H1 (cell line): ENCODE measurements at regions not wholly inside any gene's neighbourhood (a gene's known extent, or its start where the extent isn't known, plus 50 kb on each side); places are given as distances from the start of the nearest gene placed in this dataset.

ENCODE experiments used
- CTCF ChIA-PET: fragments of 300-600 bp; sonication (Branson Sonifier 250); formaldehyde crosslinking; loops from one replicate; lab custom pipeline; 2021; ENCODE audit not compliant: partially characterized antibody; lab: Charles Lee
- POLR2A ChIA-PET: fragments of 300-600 bp; sonication (Branson Sonifier 250); formaldehyde crosslinking; loops from one replicate; lab custom pipeline; 2021; ENCODE audit warnings: inconsistent platforms; ENCODE audit not compliant: partially characterized antibody; lab: Charles Lee
- DNase-seq, 2 experiments: peaks; one replicate each; pipeline versions ENCODE4 v3.0.0 to v3.0.0-alpha.2; 2010 to 2022; ENCODE audit warnings: low spot score in 2 of 2, low read depth in 1 of 2, mixed read lengths in 1 of 2
- FAIRE-seq: peaks from 2 replicates; lab custom pipeline; 2011; peaks lifted over from hg19 to GRCh38; lab: Jason Lieb, UNC
- H2AFZ ChIP-seq: 2 replicates; pipeline ENCODE4 v1.8.1; 2012; ENCODE audit warnings: low read length, inconsistent platforms
- H2AK5ac ChIP-seq: 2 replicates; pipeline ENCODE4 v1.6.1; 2013; ENCODE audit warnings: low read depth, low read length
- H2BK120ac ChIP-seq: replicated peaks from 2 replicates; pipeline ENCODE3; 2013; ENCODE audit warnings: low read depth, low read length, inconsistent platforms
- H2BK12ac ChIP-seq: 2 replicates; pipeline ENCODE4 v1.6.1; 2013; ENCODE audit warnings: low read depth, low read length
- H2BK15ac ChIP-seq: 2 replicates; pipeline ENCODE4 v1.6.1; 2013; ENCODE audit warnings: low read length
- H2BK20ac ChIP-seq: 2 replicates; pipeline ENCODE4 v1.6.1; 2013; ENCODE audit warnings: low read length
- H2BK5ac ChIP-seq: 2 replicates; pipeline ENCODE4 v1.6.1; 2013; ENCODE audit warnings: low read depth, low read length
- H3K14ac ChIP-seq: 2 replicates; pipeline ENCODE4 v1.6.1; 2013; ENCODE audit warnings: inconsistent platforms; ENCODE audit not compliant: insufficient read length
- H3K18ac ChIP-seq: 2 replicates; pipeline ENCODE4 v1.6.1; 2013; ENCODE audit warnings: low read length; ENCODE audit errors: extremely low read depth
- H3K23ac ChIP-seq: 2 replicates; pipeline ENCODE4 v1.6.1; 2013; ENCODE audit warnings: inconsistent platforms; ENCODE audit not compliant: insufficient read length
- H3K23me2 ChIP-seq: 2 replicates; pipeline ENCODE4 v1.6.1; 2013; ENCODE audit warnings: low read depth, low read length
- H3K27ac ChIP-seq: 2 replicates; pipeline ENCODE4 v1.6.1; 2011; ENCODE audit warnings: low read depth, low read length, inconsistent platforms
- H3K27me3 ChIP-seq, 4 experiments: replicated peaks in 1 of 4; 1 replicate in 1 of 4; 2 replicates in 3 of 4; pipeline versions ENCODE4 v1.6.1 to v1.8.1; 2011 to 2013; ENCODE audit warnings: low read length in 3 of 4, mild to moderate bottlenecking in 3 of 4, inconsistent platforms in 2 of 4, mixed read lengths in 2 of 4, moderate library complexity in 1 of 4; ENCODE audit not compliant: control insufficient read depth in 3 of 4, insufficient read depth in 3 of 4; ENCODE audit errors: extremely low read depth in 1 of 4
- H3K36me3 ChIP-seq, 4 experiments: 2 replicates each; pipeline versions ENCODE4 v1.6.1 to v1.8.1; 2011 to 2013; ENCODE audit warnings: mild to moderate bottlenecking in 4 of 4, low read length in 3 of 4, moderate library complexity in 2 of 4, control low read depth in 1 of 4, inconsistent platforms in 1 of 4; ENCODE audit not compliant: insufficient read depth in 4 of 4, control insufficient read depth in 2 of 4
- H3K4ac ChIP-seq: replicated peaks from 2 replicates; pipeline ENCODE3; 2013; ENCODE audit warnings: low read length, low read depth, mixed read lengths, inconsistent platforms; ENCODE audit not compliant: insufficient read length
- H3K4me1 ChIP-seq, 4 experiments: replicated peaks in 1 of 4; 1 replicate in 1 of 4; 2 replicates in 3 of 4; pipeline versions ENCODE4 v1.6.1 to v1.8.1; 2011 to 2013; ENCODE audit warnings: low read length in 3 of 4, inconsistent platforms in 2 of 4, mixed read lengths in 1 of 4; ENCODE audit not compliant: insufficient read depth in 4 of 4, control insufficient read depth in 3 of 4
- H3K4me2 ChIP-seq, 2 experiments: 2 replicates each; pipeline versions ENCODE4 v1.6.1 to v1.8.1; 2011 to 2013; ENCODE audit warnings: low read depth in 2 of 2, low read length in 2 of 2, control low read depth in 1 of 2, inconsistent platforms in 1 of 2, mild to moderate bottlenecking in 1 of 2; ENCODE audit not compliant: insufficient read depth in 1 of 2
- H3K4me3 ChIP-seq, 4 experiments: fragments of 200-600, 300-600 bp in 1 of 4; sonication (generic), shearing (Covaris generic), sonication (Bioruptor Twin) in 1 of 4; 2 replicates each; pipeline versions ENCODE4 v1.5.1 to v1.8.1; 2011 to 2016; ENCODE audit warnings: low read length in 4 of 4, low read depth in 3 of 4, control low read depth in 2 of 4, inconsistent platforms in 2 of 4, mild to moderate bottlenecking in 2 of 4, mixed read lengths in 1 of 4, moderate library complexity in 1 of 4; ENCODE audit not compliant: insufficient read depth in 2 of 4; ENCODE audit errors: extremely low read depth in 1 of 4
- H3K56ac ChIP-seq: replicated peaks from 2 replicates; pipeline ENCODE3; 2013; ENCODE audit warnings: low read depth, mild to moderate bottlenecking, mixed read lengths, low read length, inconsistent platforms; ENCODE audit not compliant: insufficient read length
- H3K79me1 ChIP-seq: 2 replicates; pipeline ENCODE4 v1.6.1; 2013; ENCODE audit warnings: low read depth, low read length, control low read depth
- H3K79me2 ChIP-seq, 2 experiments: 2 replicates each; pipeline versions ENCODE4 v1.6.1 to v1.8.1; 2012 to 2013; ENCODE audit warnings: low read length in 2 of 2, mild to moderate bottlenecking in 2 of 2, inconsistent platforms in 1 of 2; ENCODE audit not compliant: insufficient read depth in 2 of 2, control insufficient read depth in 1 of 2
- H3K9ac ChIP-seq, 4 experiments: replicated peaks in 1 of 4; 1 replicate in 1 of 4; 2 replicates in 3 of 4; pipeline versions ENCODE4 v1.6.1 to v1.8.1; 2011 to 2013; ENCODE audit warnings: low read depth in 3 of 4, low read length in 3 of 4, control low read depth in 2 of 4, mild to moderate bottlenecking in 2 of 4, moderate library complexity in 2 of 4, inconsistent platforms in 1 of 4; ENCODE audit errors: extremely low read depth in 1 of 4
- H3K9me3 ChIP-seq, 2 experiments: 2 replicates each; pipeline versions ENCODE4 v1.6.1 to v1.8.1; 2012 to 2013; ENCODE audit warnings: mild to moderate bottlenecking in 2 of 2, moderate library complexity in 2 of 2, control low read depth in 1 of 2, inconsistent platforms in 1 of 2, low read depth in 1 of 2, low read length in 1 of 2, mixed read lengths in 1 of 2; ENCODE audit not compliant: insufficient read depth in 2 of 2
- H4K20me1 ChIP-seq, 2 experiments: replicated peaks in 1 of 2; 2 replicates each; pipeline versions ENCODE3 to v1.8.1; 2011 to 2013; ENCODE audit warnings: inconsistent platforms in 2 of 2, low read length in 2 of 2, mild to moderate bottlenecking in 1 of 2; ENCODE audit not compliant: insufficient read depth in 2 of 2, control insufficient read depth in 1 of 2
- H4K5ac ChIP-seq: 2 replicates; pipeline ENCODE4 v1.6.1; 2013; ENCODE audit warnings: low read length, low read depth, mixed read lengths, inconsistent platforms; ENCODE audit not compliant: insufficient read length
- H4K8ac ChIP-seq: 2 replicates; pipeline ENCODE4 v1.8.0; 2013; ENCODE audit warnings: mild to moderate bottlenecking, moderate library complexity, low read length, inconsistent platforms; ENCODE audit not compliant: insufficient read depth; ENCODE audit errors: extremely low read depth
- H4K91ac ChIP-seq: replicated peaks from 2 replicates; pipeline ENCODE3; 2013; ENCODE audit warnings: low read length, mixed read lengths, inconsistent platforms; ENCODE audit not compliant: insufficient read length
- ATF3 ChIP-seq: IDR thresholded peaks from 2 replicates; pipeline ENCODE4 v1.6.1; 2011; ENCODE audit warnings: low read depth, mild to moderate bottlenecking, low read length; ENCODE audit not compliant: insufficient read depth
- CBX8 ChIP-seq: fragments of 300-800, 300-1000 bp; sonication (generic); IDR thresholded peaks from 2 replicates; pipeline ENCODE4 v1.7.1; 2016; ENCODE audit warnings: low read depth, low read length, borderline replicate concordance
- CTCF ChIP-seq, 3 experiments: IDR thresholded peaks; 1 replicate in 2 of 3; 2 replicates in 1 of 3; pipeline versions ENCODE4 v1.5.1 to v1.6.1; 2011; ENCODE audit warnings: low read length in 3 of 3, mild to moderate bottlenecking in 3 of 3, inconsistent platforms in 2 of 3, low read depth in 1 of 3, moderate library complexity in 1 of 3; ENCODE audit not compliant: insufficient read depth in 1 of 3; ENCODE audit errors: control extremely low read depth in 1 of 3
- EP300 ChIP-seq, 2 experiments: IDR thresholded peaks; 1 replicate in 1 of 2; 2 replicates in 1 of 2; pipeline ENCODE4 v1.6.1; 2011 to 2012; ENCODE audit warnings: low read depth in 2 of 2, low read length in 2 of 2, mild to moderate bottlenecking in 2 of 2, borderline replicate concordance in 1 of 2, inconsistent platforms in 1 of 2, moderate library complexity in 1 of 2
- RBBP5 ChIP-seq: IDR thresholded peaks from 2 replicates; pipeline ENCODE4 v1.7.1; 2012; ENCODE audit warnings: low read depth, mild to moderate bottlenecking, inconsistent platforms, low read length, moderate library complexity, borderline replicate concordance
- SAP30 ChIP-seq: fragments of 300-600 bp; sonication (generic); IDR thresholded peaks from 2 replicates; pipeline ENCODE4 v1.7.1; 2012; ENCODE audit warnings: low read length, moderate library complexity, mild to moderate bottlenecking, inconsistent platforms; ENCODE audit not compliant: insufficient read depth, insufficient replicate concordance
- SIN3A ChIP-seq, 2 experiments: IDR thresholded peaks in 1 of 2; conservative IDR thresholded peaks in 1 of 2; 2 replicates each; pipeline ENCODE4 v1.6.1; 2011 to 2012; ENCODE audit warnings: low read length in 2 of 2, improper control_type of control experiment in 1 of 2, low read depth in 1 of 2, mild to moderate bottlenecking in 1 of 2
- SP4 ChIP-seq: IDR thresholded peaks from 2 replicates; pipeline ENCODE4 v1.6.1; 2012; ENCODE audit warnings: low read length, inconsistent platforms
- SRF ChIP-seq: IDR thresholded peaks from 2 replicates; pipeline ENCODE4 v1.6.1; 2011; ENCODE audit warnings: mild to moderate bottlenecking, low read depth, low read length, moderate library complexity
- ZNF274 ChIP-seq: IDR thresholded peaks from 2 replicates; pipeline ENCODE4 v1.7.0; 2012; ENCODE audit warnings: low read length, borderline replicate concordance; ENCODE audit errors: extremely low read depth
- WGBS, 2 experiments: shearing (Covaris generic) in 1 of 2; methylation state at CpG; one replicate each; pipeline versions ENCODE4 v1.1.6 to v1.1.7; 2013 to 2015; ENCODE audit warnings: low lambda C conversion rate in 2 of 2, mixed read lengths in 2 of 2, inconsistent platforms in 1 of 2, low coverage in 1 of 2, missing lambda C conversion rate in 1 of 2; ENCODE audit not compliant: insufficient replicate concordance in 2 of 2, insufficient coverage in 1 of 2, insufficient read length in 1 of 2; ENCODE audit errors: extremely low coverage in 1 of 2, missing lambda C conversion rate in 1 of 2; 5-methylcytosine and 5-hydroxymethylcytosine counted together

GRCh38 chr7:114298011-114298410 is 116.6 kb upstream of the FOXP2 start:
- H2BK120ac ChIP-seq, result no peak overlapping the region
- no peaks in the 10 kb centered on the region for H3K9me3 ChIP-seq
- no peak overlapping the region for H3K23ac ChIP-seq
- no peaks in the 10 kb centered on the region for H3K79me1 ChIP-seq
- no peaks in the 10 kb centered on the region for H4K20me1 ChIP-seq
- no peak overlapping the region for H4K5ac ChIP-seq
- no peak overlapping the region for H2BK12ac ChIP-seq
- H3K4me1 ChIP-seq, result no peaks in the 10 kb centered on the region
- H3K27ac ChIP-seq, result no peak overlapping the region
- no peaks in the 10 kb centered on the region for H3K27me3 ChIP-seq
- FAIRE-seq (no peak), DNase-seq (no peak)
- no peak overlapping the region for H2BK5ac ChIP-seq
- H2BK20ac ChIP-seq, result no peak overlapping the region
- no peaks in the 10 kb centered on the region; the same call in 1 of the 2 replicates for H3K23me2 ChIP-seq
- no peak overlapping the region for H3K4ac ChIP-seq
- no peak overlapping the region for H3K18ac ChIP-seq
- no peaks in the 10 kb centered on the region for H3K79me2 ChIP-seq
- H3K56ac ChIP-seq, result no peak overlapping the region
- no peak overlapping the region for H3K14ac ChIP-seq
- H2AFZ ChIP-seq, result peak overlapping the region; percentile 81; the same call in 1 of the 2 replicates
- H2BK15ac ChIP-seq, result no peak overlapping the region
- no peak overlapping the region for H3K4me2 ChIP-seq
- H3K4me3 ChIP-seq, result no peak overlapping the region
- H2AK5ac ChIP-seq, result no peak overlapping the region
- ChIA-PET POLR2A (no interaction called here), CTCF (no interaction called here)
- no peak overlapping the region for H3K9ac ChIP-seq
- WGBS, 2 experiments, result 90% methylated on average over 4 of the region's 4 CpGs; no CpG with 5 or more reads in 1 of the 2 experiments
- no peaks in the 10 kb centered on the region for H3K36me3 ChIP-seq
- no peak overlapping the region for H4K8ac ChIP-seq
- no peak overlapping the region for H4K91ac ChIP-seq
- no peak for TF ChIP-seq ATF3
- TF ChIP-seq SAP30, result no peak
- TF ChIP-seq ZNF274, result no peak
- no peak for TF ChIP-seq CBX8
- no peak for TF ChIP-seq SP4
- TF ChIP-seq EP300 (IDR thresholded peaks at IDR 0.05; ENCODE audit: borderline replicate concordance in 1 of 2, low read depth in 2 of 2, low read length in 2 of 2), result no peak
- TF ChIP-seq SIN3A (conservative IDR thresholded peaks at IDR 0.05 in 1 of 2, IDR thresholded peaks at IDR 0.05 in 1 of 2; ENCODE audit: low read depth in 1 of 2, low read length in 2 of 2), result no peak
- TF ChIP-seq CTCF (IDR thresholded peaks at IDR 0.05; ENCODE audit: control extremely low read depth in 1 of 3, insufficient read depth in 1 of 3, low read depth in 1 of 3, low read length in 3 of 3), result no peak
- TF ChIP-seq RBBP5, result no peak
- no peak for TF ChIP-seq SRF
